ENCODE measurements at regions not wholly inside any gene's neighbourhood (a gene's known extent, or its start where the extent isn't known, plus 50 kb on each side); places are given as distances from the start of the nearest gene placed in this dataset.

DNA sequence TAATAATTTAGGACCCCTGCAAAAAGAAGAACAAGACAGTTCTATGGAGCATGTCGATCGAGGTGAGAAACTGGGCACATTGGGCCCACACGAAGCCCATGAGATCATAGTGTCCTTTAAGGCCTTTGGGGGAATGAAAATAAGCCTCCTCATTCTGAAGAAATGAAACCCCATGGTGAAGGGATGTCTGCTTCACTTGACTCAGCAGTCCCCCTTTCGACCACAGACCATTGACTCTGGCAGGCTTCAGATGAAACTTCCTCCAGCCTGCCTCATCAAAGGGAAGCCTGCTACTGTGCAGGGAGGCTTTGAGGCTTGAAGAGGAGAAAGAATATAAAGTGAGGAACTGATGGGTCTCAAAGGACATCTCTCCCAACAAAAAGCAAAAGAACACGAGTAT lies 144.2 kb upstream of the FBXL4 start:
- Histone ChIP-seq H3K9me3 (ENCODE audit: insufficient read depth, low read length) (no peaks in the 10 kb centered on the region), H2AFZ (ENCODE audit: low read depth, low read length) (no peak overlapping the region), H3K27me3 (ENCODE audit: low read depth, low read length) (peaks cover 10% of the 10 kb centered on the region; the same call in 1 of the 2 replicates), H3K4me2 (ENCODE audit: low read length) (peak overlapping the region; percentile 29), H4K20me1 (ENCODE audit: insufficient read depth, low read length) (no peaks in the 10 kb centered on the region), H3K79me2 (ENCODE audit: low read length) (no peaks in the 10 kb centered on the region), H3K4me1 (ENCODE audit: low read length) (peaks cover 15% of the 10 kb centered on the region), H3K27ac (ENCODE audit: low read length) (no peak overlapping the region), H3K9ac (ENCODE audit: low read length) (no peak overlapping the region), H3K36me3 (replicated peaks; ENCODE audit: low read depth, low read length) (no peaks in the 10 kb centered on the region), H3K4me3 (ENCODE audit: low read length) (0 out of 2 replicates have a peak overlapping the region, but pooled peaks have one; percentile 14)
- TF ChIP-seq EZH2phosphoT487 (IDR thresholded peaks at IDR 0.05; ENCODE audit: low read depth): no peak
- TF ChIP-seq, protein P1, sequence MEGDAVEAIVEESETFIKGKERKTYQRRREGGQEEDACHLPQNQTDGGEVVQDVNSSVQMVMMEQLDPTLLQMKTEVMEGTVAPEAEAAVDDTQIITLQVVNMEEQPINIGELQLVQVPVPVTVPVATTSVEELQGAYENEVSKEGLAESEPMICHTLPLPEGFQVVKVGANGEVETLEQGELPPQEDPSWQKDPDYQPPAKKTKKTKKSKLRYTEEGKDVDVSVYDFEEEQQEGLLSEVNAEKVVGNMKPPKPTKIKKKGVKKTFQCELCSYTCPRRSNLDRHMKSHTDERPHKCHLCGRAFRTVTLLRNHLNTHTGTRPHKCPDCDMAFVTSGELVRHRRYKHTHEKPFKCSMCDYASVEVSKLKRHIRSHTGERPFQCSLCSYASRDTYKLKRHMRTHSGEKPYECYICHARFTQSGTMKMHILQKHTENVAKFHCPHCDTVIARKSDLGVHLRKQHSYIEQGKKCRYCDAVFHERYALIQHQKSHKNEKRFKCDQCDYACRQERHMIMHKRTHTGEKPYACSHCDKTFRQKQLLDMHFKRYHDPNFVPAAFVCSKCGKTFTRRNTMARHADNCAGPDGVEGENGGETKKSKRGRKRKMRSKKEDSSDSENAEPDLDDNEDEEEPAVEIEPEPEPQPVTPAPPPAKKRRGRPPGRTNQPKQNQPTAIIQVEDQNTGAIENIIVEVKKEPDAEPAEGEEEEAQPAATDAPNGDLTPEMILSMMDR (IDR thresholded peaks at IDR 0.05; ENCODE audit: low read depth, low read length): no peak

DNA sequence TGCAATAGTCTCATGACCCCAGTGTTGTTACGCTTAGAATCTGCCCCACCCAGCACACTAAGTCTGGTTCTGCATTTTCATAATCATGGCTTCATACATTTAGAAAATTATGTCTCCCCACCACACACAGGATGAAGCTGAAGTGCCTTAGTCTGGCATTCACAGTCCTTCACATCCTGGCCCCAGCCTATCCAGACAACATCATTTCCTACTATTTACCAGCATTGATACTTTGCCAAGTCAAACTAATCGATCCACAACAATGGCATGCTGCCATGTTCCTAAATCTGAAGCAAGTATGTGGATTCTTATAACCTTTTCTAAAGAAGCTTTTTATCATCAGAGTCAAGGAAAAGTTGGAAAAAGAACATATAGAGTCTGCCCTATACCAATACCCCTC lies 132.4 kb upstream of the FBXL4 start:
- Histone ChIP-seq H3K4me3 (ENCODE audit: low read length) (no peak overlapping the region), H3K4me2 (ENCODE audit: low read length) (no peak overlapping the region), H3K9ac (ENCODE audit: low read length) (no peak overlapping the region), H3K79me2 (ENCODE audit: low read length) (no peaks in the 10 kb centered on the region), H3K4me1 (ENCODE audit: low read length) (no peaks in the 10 kb centered on the region), H4K20me1 (ENCODE audit: insufficient read depth, low read length) (no peaks in the 10 kb centered on the region), H3K27me3 (ENCODE audit: low read depth, low read length) (no peaks in the 10 kb centered on the region), H2AFZ (ENCODE audit: low read depth, low read length) (no peak overlapping the region), H3K9me3 (ENCODE audit: insufficient read depth, low read length) (no peaks in the 10 kb centered on the region), H3K36me3 (replicated peaks; ENCODE audit: low read depth, low read length) (no peaks in the 10 kb centered on the region), H3K27ac (ENCODE audit: low read length) (no peak overlapping the region)
- TF ChIP-seq, protein P1 (IDR thresholded peaks at IDR 0.05; ENCODE audit: low read depth, low read length): no peak
- TF ChIP-seq EZH2phosphoT487 (IDR thresholded peaks at IDR 0.05; ENCODE audit: low read depth): no peak

DNA sequence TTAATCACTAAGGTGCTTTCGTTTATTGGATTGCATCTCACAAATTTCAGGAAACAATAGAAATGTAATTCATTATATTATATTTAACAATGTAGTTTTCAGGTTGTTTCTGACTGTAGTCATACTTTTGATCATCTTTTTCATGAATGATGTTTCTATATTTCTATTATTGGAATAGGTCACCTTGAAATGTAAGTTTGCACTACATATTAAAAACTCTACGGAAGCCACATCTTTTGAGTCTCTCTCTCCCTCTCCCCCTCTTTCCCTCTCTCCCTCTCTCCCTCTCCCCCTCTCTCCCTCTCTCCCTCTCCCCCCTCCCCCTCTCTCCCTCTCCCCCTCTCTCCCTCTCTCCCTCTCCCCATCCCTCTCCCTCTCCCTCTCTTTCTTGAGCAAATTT lies 131.3 kb upstream of the FBXL4 start:
- Histone ChIP-seq H4K20me1 (ENCODE audit: insufficient read depth, low read length) (no peaks in the 10 kb centered on the region), H3K4me3 (ENCODE audit: low read length) (no peak overlapping the region), H3K9me3 (ENCODE audit: insufficient read depth, low read length) (no peaks in the 10 kb centered on the region), H3K4me1 (ENCODE audit: low read length) (no peaks in the 10 kb centered on the region), H3K4me2 (ENCODE audit: low read length) (no peak overlapping the region), H2AFZ (ENCODE audit: low read depth, low read length) (no peak overlapping the region), H3K79me2 (ENCODE audit: low read length) (no peaks in the 10 kb centered on the region), H3K27me3 (ENCODE audit: low read depth, low read length) (no peaks in the 10 kb centered on the region), H3K9ac (ENCODE audit: low read length) (no peak overlapping the region), H3K27ac (ENCODE audit: low read length) (no peak overlapping the region), H3K36me3 (replicated peaks; ENCODE audit: low read depth, low read length) (no peaks in the 10 kb centered on the region)
- TF ChIP-seq, protein P1 (IDR thresholded peaks at IDR 0.05; ENCODE audit: low read depth, low read length): no peak
- TF ChIP-seq EZH2phosphoT487 (IDR thresholded peaks at IDR 0.05; ENCODE audit: low read depth): no peak

- Histone ChIP-seq H3K27ac (ENCODE audit: low read length) (no peak overlapping the region), H3K9me3 (ENCODE audit: insufficient read depth, low read length) (no peaks in the 10 kb centered on the region), H3K4me2 (ENCODE audit: low read length) (no peak overlapping the region), H3K4me3 (ENCODE audit: low read length) (no peak overlapping the region), H3K27me3 (ENCODE audit: low read depth, low read length) (no peaks in the 10 kb centered on the region), H3K4me1 (ENCODE audit: low read length) (no peaks in the 10 kb centered on the region), H2AFZ (ENCODE audit: low read depth, low read length) (no peak overlapping the region), H3K9ac (ENCODE audit: low read length) (no peak overlapping the region), H3K36me3 (replicated peaks; ENCODE audit: low read depth, low read length) (no peaks in the 10 kb centered on the region), H3K79me2 (ENCODE audit: low read length) (no peaks in the 10 kb centered on the region), H4K20me1 (ENCODE audit: insufficient read depth, low read length) (no peaks in the 10 kb centered on the region)
- TF ChIP-seq EZH2phosphoT487 (IDR thresholded peaks at IDR 0.05; ENCODE audit: low read depth): no peak
Observed at GRCh38 chr6:99073223-99073622, 125.5 kb upstream of the FBXL4 start.

GRCh38 chr6:99066044-99066443 lies 118.3 kb upstream of the FBXL4 start:
- H4K20me1 ChIP-seq (ENCODE audit: insufficient read depth, low read length): no peaks in the 10 kb centered on the region
- no peaks in the 10 kb centered on the region for H3K79me2 ChIP-seq (ENCODE audit: low read length)
- no peak overlapping the region for H3K9ac ChIP-seq (ENCODE audit: low read length)
- no peak overlapping the region for H3K27ac ChIP-seq (ENCODE audit: low read length)
- TF ChIP-seq, protein P1 (IDR thresholded peaks at IDR 0.05; ENCODE audit: low read depth, low read length): no peak
- no peak for TF ChIP-seq EZH2phosphoT487 (IDR thresholded peaks at IDR 0.05; ENCODE audit: low read depth)
- H3K4me3 ChIP-seq (ENCODE audit: low read length): no peak overlapping the region
- no peaks in the 10 kb centered on the region for H3K9me3 ChIP-seq (ENCODE audit: insufficient read depth, low read length)
- H3K4me2 ChIP-seq (ENCODE audit: low read length): no peak overlapping the region
- no peaks in the 10 kb centered on the region for H3K27me3 ChIP-seq (ENCODE audit: low read depth, low read length)
- no peaks in the 10 kb centered on the region for H3K4me1 ChIP-seq (ENCODE audit: low read length)
- H2AFZ ChIP-seq (ENCODE audit: low read depth, low read length): no peak overlapping the region
- no peaks in the 10 kb centered on the region for H3K36me3 ChIP-seq (replicated peaks; ENCODE audit: low read depth, low read length)
